ENCODE measurements at regions not wholly inside any gene's neighbourhood (a gene's known extent, or its start where the extent isn't known, plus 50 kb on each side); places are given as distances from the start of the nearest gene placed in this dataset.
A peak's percentile ranks its signal among the peaks of the same experiment; 100 is the strongest.

- CTCF ChIA-PET (ENCODE audit: partially characterized antibody): interaction anchor here (0.6 to 1.9 kb wide), 9 partner anchors 12 to 368 kb away, joined by 3 to 5 read pairs (median 4); no protein-coding TSS in a partner anchor
- no peaks in the 10 kb centered on the region for H3K36me3 ChIP-seq (ENCODE audit: control insufficient read depth in 2 of 4, insufficient read depth in 4 of 4, low read length in 3 of 4)
- no peaks in the 10 kb centered on the region; the same call in 1 of the 2 replicates for H3K23me2 ChIP-seq (ENCODE audit: low read depth, low read length)
- H3K27me3 ChIP-seq (replicated peaks in 1 of 4; ENCODE audit: control insufficient read depth in 3 of 4, extremely low read depth in 1 of 4, insufficient read depth in 3 of 4, low read length in 3 of 4): no peaks in the 10 kb centered on the region
- H3K14ac ChIP-seq (ENCODE audit: insufficient read length): no peak overlapping the region
- no peak overlapping the region for H3K18ac ChIP-seq (ENCODE audit: extremely low read depth, low read length)
- no peak overlapping the region for H3K27ac ChIP-seq (ENCODE audit: low read depth, low read length)
- no peak overlapping the region for H3K23ac ChIP-seq (ENCODE audit: insufficient read length)
- POLR2A ChIA-PET (ENCODE audit: partially characterized antibody): interaction anchor here (0.8 kb wide), 1 partner anchor 10 kb away, joined by 3 read pairs; no protein-coding TSS in a partner anchor
- WGBS, 2 experiments (ENCODE audit: extremely low coverage in 1 of 2, insufficient coverage in 1 of 2, insufficient read length in 1 of 2, insufficient replicate concordance in 2 of 2, low coverage in 1 of 2, low lambda C conversion rate in 2 of 2, missing lambda C conversion rate in 1 of 2): 76% methylated on average over 10 of the region's 10 CpGs; no CpG with 5 or more reads in 1 of the 2 experiments
- H3K79me1 ChIP-seq (ENCODE audit: low read depth, low read length): no peaks in the 10 kb centered on the region
- H2BK20ac ChIP-seq (ENCODE audit: low read length): no peak overlapping the region
- H3K79me2 ChIP-seq (ENCODE audit: control insufficient read depth in 1 of 2, insufficient read depth in 2 of 2, low read length in 2 of 2): no peaks in the 10 kb centered on the region
- H3K4me3 ChIP-seq (ENCODE audit: extremely low read depth in 1 of 4, insufficient read depth in 2 of 4, low read depth in 3 of 4, low read length in 4 of 4): no peak overlapping the region
- no peak overlapping the region for H3K4me2 ChIP-seq (ENCODE audit: insufficient read depth in 1 of 2, low read depth in 2 of 2, low read length in 2 of 2)
- H3K9me3 ChIP-seq (ENCODE audit: insufficient read depth in 2 of 2, low read depth in 1 of 2, low read length in 1 of 2): no peaks in the 10 kb centered on the region
- H2BK12ac ChIP-seq (ENCODE audit: low read depth, low read length): no peak overlapping the region
- H2BK5ac ChIP-seq (ENCODE audit: low read depth, low read length): no peak overlapping the region
- H3K4ac ChIP-seq (replicated peaks; ENCODE audit: insufficient read length, low read depth, low read length): no peak overlapping the region
- H4K8ac ChIP-seq (ENCODE audit: extremely low read depth, insufficient read depth, low read length): peak overlapping the region; percentile 23; the same call in 1 of the 2 replicates
- H2AFZ ChIP-seq (ENCODE audit: low read length): no peak overlapping the region
- no peak overlapping the region for H2BK15ac ChIP-seq (ENCODE audit: low read length)
- H2BK120ac ChIP-seq (replicated peaks; ENCODE audit: low read depth, low read length): no peak overlapping the region
- no peaks in the 10 kb centered on the region for H4K20me1 ChIP-seq (replicated peaks in 1 of 2; ENCODE audit: control insufficient read depth in 1 of 2, insufficient read depth in 2 of 2, low read length in 2 of 2)
- no peak overlapping the region for H3K9ac ChIP-seq (replicated peaks in 1 of 4; ENCODE audit: extremely low read depth in 1 of 4, low read depth in 3 of 4, low read length in 3 of 4)
- DNase-seq (ENCODE audit: low read depth in 1 of 2, low spot score in 2 of 2): no peak
- no peak for FAIRE-seq
- H3K56ac ChIP-seq (replicated peaks; ENCODE audit: insufficient read length, low read depth, low read length): no peak overlapping the region
- H4K91ac ChIP-seq (replicated peaks; ENCODE audit: insufficient read length, low read length): no peak overlapping the region
- H3K4me1 ChIP-seq (replicated peaks in 1 of 4; ENCODE audit: control insufficient read depth in 3 of 4, insufficient read depth in 4 of 4, low read length in 3 of 4): no peaks in the 10 kb centered on the region
- no peak overlapping the region for H4K5ac ChIP-seq (ENCODE audit: insufficient read length, low read depth, low read length)
- no peak overlapping the region for H2AK5ac ChIP-seq (ENCODE audit: low read depth, low read length)
- TF ChIP-seq SP2 (IDR thresholded peaks at IDR 0.05; ENCODE audit: low read length): no peak
- TF ChIP-seq GTF2F1 (IDR thresholded peaks at IDR 0.05; ENCODE audit: borderline replicate concordance, low read depth, low read length): no peak
- no peak for TF ChIP-seq SAP30 (IDR thresholded peaks at IDR 0.05; ENCODE audit: insufficient read depth, insufficient replicate concordance, low read length)
- no peak for TF ChIP-seq HDAC2 (IDR thresholded peaks at IDR 0.05; ENCODE audit: borderline replicate concordance in 1 of 2, low read depth in 2 of 2, low read length in 2 of 2)
- TF ChIP-seq SP1 (IDR thresholded peaks at IDR 0.05; ENCODE audit: low read depth, low read length): no peak
- no peak for TF ChIP-seq JUN (IDR thresholded peaks at IDR 0.05; ENCODE audit: low read depth, low read length)
- no peak for TF ChIP-seq NANOG (IDR thresholded peaks at IDR 0.05; ENCODE audit: insufficient read depth, low read depth, low read length, poor library complexity, severe bottlenecking)
- TF ChIP-seq CTCF (IDR thresholded peaks at IDR 0.05; ENCODE audit: control extremely low read depth in 1 of 3, insufficient read depth in 1 of 3, low read depth in 1 of 3, low read length in 3 of 3): peak; percentile 22 to 39 (median 36)
- TF ChIP-seq RAD21 (IDR thresholded peaks at IDR 0.05 in 1 of 2, conservative IDR thresholded peaks at IDR 0.05 in 1 of 2; ENCODE audit: low read depth in 2 of 2, low read length in 2 of 2): peak; percentile 54 to 61
- TF ChIP-seq BACH1 (IDR thresholded peaks at IDR 0.05; ENCODE audit: low read length): no peak
- TF ChIP-seq EP300 (IDR thresholded peaks at IDR 0.05; ENCODE audit: borderline replicate concordance in 1 of 2, low read depth in 2 of 2, low read length in 2 of 2): no peak
Observed at GRCh38 chr16:55398762-55399161, 74.8 kb downstream of the IRX6 start.

All from H1 (cell line).